ENCODE measurements at regions not wholly inside any gene's neighbourhood (a gene's known extent, or its start where the extent isn't known, plus 50 kb on each side); places are given as distances from the start of the nearest gene placed in this dataset.

DNA sequence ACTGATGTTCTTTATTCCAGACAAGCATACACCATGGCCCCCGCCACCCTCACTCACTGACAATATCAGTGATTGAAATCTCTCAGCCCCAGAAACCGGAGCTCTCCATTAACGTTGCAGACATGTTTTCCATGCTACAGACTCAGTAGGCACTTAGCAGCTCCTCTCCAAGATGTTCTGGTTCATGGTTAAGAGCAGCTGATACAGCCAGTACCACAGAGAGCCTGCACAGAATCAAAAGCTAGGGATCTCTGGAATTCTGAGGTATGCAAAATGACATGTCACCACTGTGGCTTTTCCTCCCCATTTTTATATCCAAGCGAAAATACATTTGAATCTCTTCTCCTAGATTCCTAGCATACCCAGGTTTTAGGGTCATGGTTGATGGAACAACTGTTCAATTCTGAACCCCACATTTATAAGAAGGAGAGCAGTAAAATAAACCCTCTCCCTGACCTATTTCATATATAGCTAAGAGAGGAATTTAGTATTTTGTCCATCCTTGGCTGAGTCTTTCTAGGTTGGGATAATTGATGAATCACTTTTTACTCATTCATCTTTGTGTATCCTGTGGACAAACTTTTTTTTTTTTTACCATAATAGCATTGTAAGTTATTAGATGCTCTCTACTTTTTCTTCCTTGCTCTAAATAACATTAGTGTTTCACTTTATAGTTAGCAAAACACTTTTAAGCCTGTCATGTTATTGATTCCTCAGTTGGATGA is 488.4 kb upstream of the PIK3C3 start:
- no peak for TF ChIP-seq JUND (IDR thresholded peaks at IDR 0.05; ENCODE audit: low read depth)
- DNase-seq (ENCODE audit: low read depth in 1 of 2, low spot score in 1 of 2) = no peak

DNA sequence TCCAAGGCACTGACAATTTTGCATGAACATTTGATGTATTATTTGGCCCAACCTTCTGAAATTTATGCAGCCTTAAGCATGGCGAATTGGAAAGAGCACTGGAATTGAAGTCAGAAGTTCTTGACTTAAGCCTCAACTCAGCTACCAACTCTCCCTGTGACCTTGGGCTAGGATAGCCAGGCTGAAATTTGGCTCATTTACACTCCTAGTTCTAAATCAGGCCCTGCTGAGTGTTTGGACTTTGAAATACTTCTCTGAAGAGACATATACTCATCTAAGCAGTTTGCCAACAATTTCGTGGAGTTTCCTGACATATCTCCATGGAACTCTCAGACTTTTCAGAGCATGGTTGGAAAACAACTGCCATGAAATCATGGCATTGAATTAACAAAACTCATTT is 489.6 kb upstream of the PIK3C3 start:
- TF ChIP-seq JUND (IDR thresholded peaks at IDR 0.05; ENCODE audit: low read depth) = no peak
- no peak for DNase-seq (ENCODE audit: low read depth in 1 of 2, low spot score in 1 of 2)
- in situ Hi-C loops (cut with HindIII; ENCODE audit: low pct_unique_long_range_greater_than_20kb, low sequenced_read_pairs) = no loop called here

More for the DNA sequence above, 488.4 kb upstream of the PIK3C3 start:
- in situ Hi-C loops (cut with HindIII; ENCODE audit: low pct_unique_long_range_greater_than_20kb, low sequenced_read_pairs) = no loop called here

DNA sequence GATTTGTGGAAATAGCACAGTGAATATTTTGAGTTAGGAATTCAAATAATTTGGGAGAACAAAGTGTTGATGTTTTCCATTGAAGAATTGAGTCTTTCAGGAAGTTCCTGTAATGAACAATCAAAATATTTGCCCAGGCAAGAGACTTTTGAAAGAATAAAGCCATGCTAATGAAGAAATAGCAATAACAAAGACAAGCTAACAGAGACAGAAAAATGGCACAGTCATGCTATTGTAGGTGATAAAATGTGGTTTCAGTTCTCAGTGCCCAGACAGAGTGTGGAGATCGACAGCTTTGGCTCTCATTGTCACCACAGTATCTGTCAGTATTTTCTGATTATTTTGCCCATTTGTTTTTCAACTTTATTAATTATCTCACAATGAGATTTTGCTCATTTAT is 490.8 kb upstream of the PIK3C3 start:
- no peak for TF ChIP-seq JUND (IDR thresholded peaks at IDR 0.05; ENCODE audit: low read depth)
- in situ Hi-C loops (cut with HindIII; ENCODE audit: low pct_unique_long_range_greater_than_20kb, low sequenced_read_pairs) = no loop called here
- DNase-seq (ENCODE audit: low read depth in 1 of 2, low spot score in 1 of 2) = no peak

DNA sequence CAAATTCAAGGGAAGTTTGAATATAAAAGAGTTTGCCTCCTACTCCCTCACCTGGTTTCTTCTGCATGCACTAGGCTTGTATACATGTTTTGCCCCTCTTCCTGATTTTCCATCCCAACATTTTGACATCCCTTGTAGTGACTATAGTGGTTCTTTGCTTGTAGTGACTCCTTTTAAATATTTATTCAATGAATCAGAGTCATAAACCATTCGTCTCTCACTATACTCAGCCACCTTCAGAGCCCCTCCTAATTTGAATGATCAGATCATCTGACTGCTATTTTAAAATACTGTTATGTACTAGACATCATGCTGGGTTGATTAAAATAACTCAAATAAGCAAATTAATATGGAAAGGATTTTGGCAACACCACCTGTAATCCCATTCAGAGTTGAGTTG is 492.1 kb upstream of the PIK3C3 start:
- in situ Hi-C loops (cut with HindIII; ENCODE audit: low pct_unique_long_range_greater_than_20kb, low sequenced_read_pairs) = no loop called here
- DNase-seq (ENCODE audit: low read depth in 1 of 2, low spot score in 1 of 2) = no peak
- TF ChIP-seq JUND (IDR thresholded peaks at IDR 0.05; ENCODE audit: low read depth) = no peak

DNA sequence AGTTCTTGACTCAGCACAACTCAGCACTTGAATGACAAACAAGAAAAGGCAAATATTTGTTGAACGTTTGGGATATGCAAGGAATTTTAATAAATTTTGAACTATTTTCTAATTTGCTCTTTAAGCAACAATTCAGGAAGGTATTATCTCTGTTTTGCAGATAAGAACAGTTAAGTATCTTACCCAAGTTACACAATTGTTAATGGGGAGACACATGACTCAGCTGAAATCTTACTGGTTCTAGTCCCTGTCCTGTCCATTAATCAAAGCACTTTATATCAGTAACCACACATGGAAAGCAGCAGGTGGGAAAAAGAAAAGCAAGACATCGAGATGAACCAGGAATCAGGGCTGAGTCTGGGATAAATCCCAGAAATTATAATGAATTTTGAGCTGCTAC is 493.9 kb upstream of the PIK3C3 start:
- TF ChIP-seq JUND (IDR thresholded peaks at IDR 0.05; ENCODE audit: low read depth) = no peak
- no peak for DNase-seq (ENCODE audit: low read depth in 1 of 2, low spot score in 1 of 2)
- in situ Hi-C loops (cut with HindIII; ENCODE audit: low pct_unique_long_range_greater_than_20kb, low sequenced_read_pairs) = no loop called here

DNA sequence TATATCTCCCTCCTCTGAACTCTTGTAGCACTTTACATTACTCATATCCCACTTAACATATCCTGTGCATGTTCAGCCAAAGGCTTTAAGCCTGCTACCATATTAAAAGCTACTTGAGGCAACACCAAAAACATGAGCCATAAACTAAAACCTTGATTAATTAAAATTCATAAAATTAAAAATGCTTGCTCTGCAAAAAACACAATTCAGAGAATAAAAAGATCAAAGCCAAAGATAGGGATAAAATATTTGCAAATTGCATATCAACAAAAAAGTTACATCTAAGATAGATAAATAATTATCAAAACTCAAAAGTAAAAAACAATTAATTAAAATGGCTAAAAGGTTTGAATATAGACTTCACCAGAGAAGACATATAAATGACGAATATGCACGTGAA is 495.4 kb upstream of the PIK3C3 start:
- in situ Hi-C loops (cut with HindIII; ENCODE audit: low pct_unique_long_range_greater_than_20kb, low sequenced_read_pairs) = no loop called here
- TF ChIP-seq JUND (IDR thresholded peaks at IDR 0.05; ENCODE audit: low read depth) = no peak
- DNase-seq (ENCODE audit: low read depth in 1 of 2, low spot score in 1 of 2) = no peak

DNA sequence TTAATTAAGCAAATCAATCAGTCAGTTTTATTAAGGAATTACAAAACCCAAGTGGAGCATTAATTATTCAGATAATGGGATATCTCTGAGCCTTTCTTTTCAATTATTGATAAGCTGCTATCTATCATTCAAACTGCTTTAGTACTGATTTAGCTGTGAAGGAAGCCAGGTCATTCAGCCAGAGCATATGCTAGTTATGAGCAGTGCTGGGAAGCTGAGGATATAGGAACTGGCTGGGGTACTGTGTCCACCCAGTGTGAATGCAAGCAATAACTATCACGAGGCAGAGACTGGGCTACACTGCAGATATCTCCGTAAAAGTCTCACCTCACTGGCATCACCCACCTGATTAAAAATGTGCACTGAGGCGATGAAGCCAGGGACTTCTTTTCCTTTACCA is 496.7 kb upstream of the PIK3C3 start:
- DNase-seq (ENCODE audit: low read depth in 1 of 2, low spot score in 1 of 2) = no peak
- in situ Hi-C loops (cut with HindIII; ENCODE audit: low pct_unique_long_range_greater_than_20kb, low sequenced_read_pairs) = no loop called here
- TF ChIP-seq JUND (IDR thresholded peaks at IDR 0.05; ENCODE audit: low read depth) = no peak

DNA sequence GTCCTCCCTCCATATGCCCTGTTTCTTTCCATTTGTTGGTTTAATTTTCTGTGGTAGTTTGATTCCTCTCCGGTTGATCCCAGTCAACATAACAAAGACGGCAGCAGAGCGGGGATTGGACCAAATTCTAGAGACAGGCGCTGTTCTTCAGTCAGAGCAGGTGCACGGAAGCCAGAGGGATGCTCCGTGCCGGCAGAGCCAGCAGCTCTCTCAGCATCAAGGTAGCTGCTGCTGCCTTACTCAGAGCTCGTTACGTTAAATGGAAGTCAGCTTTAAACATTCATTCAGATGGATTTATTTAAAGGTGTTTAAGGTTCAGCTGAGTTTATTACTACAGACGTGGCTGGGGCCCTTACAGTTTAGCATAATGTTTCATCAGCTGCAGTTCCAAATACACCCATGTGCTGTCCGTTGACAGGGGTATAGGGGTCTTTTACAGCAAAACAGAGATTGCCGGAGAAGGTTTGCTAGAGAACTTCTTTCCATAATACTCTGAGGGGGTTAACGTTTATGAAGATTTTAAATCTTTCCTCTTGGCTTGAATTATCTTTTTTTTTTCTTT is 497.2 kb upstream of the PIK3C3 start:
- no peak for TF ChIP-seq JUND (IDR thresholded peaks at IDR 0.05; ENCODE audit: low read depth)
- in situ Hi-C loops (cut with HindIII; ENCODE audit: low pct_unique_long_range_greater_than_20kb, low sequenced_read_pairs) = no loop called here
- no peak for DNase-seq (ENCODE audit: low read depth in 1 of 2, low spot score in 1 of 2)

DNA sequence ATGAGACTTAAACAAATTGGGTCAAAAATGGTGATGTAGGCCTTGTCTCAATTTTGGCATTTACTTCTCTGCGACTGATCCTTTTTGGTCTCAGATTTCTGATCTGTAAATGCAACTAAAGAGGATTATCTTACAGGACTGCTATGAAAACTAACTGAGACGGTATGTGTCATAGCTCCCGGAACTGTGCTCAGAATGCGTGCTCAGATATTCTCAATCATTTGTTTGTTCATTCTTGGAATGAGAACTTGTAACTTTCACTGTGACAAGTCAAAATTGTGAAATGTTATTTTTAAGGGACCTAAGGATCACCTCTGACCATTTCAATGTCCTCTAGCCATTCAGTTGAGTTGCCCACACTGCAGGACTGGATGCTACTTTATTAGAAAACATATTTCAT is 498.2 kb upstream of the PIK3C3 start:
- no peak for TF ChIP-seq JUND (IDR thresholded peaks at IDR 0.05; ENCODE audit: low read depth)
- in situ Hi-C loops (cut with HindIII; ENCODE audit: low pct_unique_long_range_greater_than_20kb, low sequenced_read_pairs) = no loop called here
- no peak for DNase-seq (ENCODE audit: low read depth in 1 of 2, low spot score in 1 of 2)

DNA sequence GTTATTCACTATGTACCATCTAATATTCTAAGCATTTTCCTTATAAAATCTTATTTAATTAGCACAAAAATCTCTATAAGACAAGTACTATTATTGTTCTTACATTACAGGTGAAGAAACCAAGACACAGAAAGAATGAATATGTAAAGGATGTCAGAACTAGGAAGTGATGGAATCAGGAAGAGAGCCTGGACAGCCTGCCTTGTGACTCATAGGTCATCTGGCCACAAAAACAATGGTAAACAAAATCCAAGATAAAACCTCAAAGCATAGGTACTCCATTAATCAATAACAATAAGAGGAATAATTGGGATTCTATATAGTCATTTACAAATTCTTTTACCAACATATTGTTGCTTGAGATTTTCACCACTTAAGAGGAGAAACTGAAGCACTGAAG is 505.4 kb upstream of the PIK3C3 start:
- no peak for DNase-seq (ENCODE audit: low read depth in 1 of 2, low spot score in 1 of 2)
- TF ChIP-seq JUND (IDR thresholded peaks at IDR 0.05; ENCODE audit: low read depth) = no peak
- in situ Hi-C loops (cut with HindIII; ENCODE audit: low pct_unique_long_range_greater_than_20kb, low sequenced_read_pairs) = no loop called here

DNA sequence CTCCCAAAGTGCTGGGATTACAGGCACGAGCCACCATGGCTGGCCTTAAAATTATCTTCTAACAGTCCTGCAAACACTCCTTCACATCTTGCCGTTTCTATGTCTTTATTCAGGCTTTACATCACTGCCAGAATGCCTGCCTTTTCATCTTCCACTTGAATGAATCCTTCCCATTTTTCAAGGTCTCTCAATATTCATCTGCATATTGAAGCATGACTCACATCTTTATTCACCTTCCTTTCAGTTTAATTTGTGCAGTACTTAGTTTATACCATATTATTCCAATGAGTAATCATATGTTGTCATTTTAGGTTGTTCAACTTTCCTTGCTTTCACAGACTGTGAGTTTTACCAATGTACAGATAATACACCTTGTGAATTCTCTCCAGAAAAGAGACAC is 510.1 kb upstream of the PIK3C3 start:
- DNase-seq (ENCODE audit: low read depth in 1 of 2, low spot score in 1 of 2) = no peak
- in situ Hi-C loops (cut with HindIII; ENCODE audit: low pct_unique_long_range_greater_than_20kb, low sequenced_read_pairs) = no loop called here
- no peak for TF ChIP-seq JUND (IDR thresholded peaks at IDR 0.05; ENCODE audit: low read depth)

DNA sequence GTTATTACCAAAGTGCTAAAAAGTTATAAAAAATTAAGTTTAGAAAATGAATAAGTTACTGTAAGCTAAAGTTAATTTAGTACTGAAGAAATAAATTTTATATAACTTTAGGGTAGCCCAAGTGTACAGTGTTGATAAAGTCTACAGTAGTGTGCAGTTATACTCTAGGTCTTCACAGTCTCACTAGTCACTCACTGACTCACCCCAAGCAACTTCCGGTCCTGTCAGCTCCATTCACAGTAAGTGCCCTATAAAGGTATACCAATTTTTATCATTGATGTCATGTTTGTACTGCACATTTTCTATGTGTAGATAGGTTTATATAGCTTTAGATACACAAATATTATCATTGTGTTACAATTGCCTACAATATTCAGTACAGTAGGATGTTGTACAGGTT is 518.3 kb upstream of the PIK3C3 start:
- in situ Hi-C loops (cut with HindIII; ENCODE audit: low pct_unique_long_range_greater_than_20kb, low sequenced_read_pairs) = no loop called here
- TF ChIP-seq JUND (IDR thresholded peaks at IDR 0.05; ENCODE audit: low read depth) = no peak
- DNase-seq (ENCODE audit: low read depth in 1 of 2, low spot score in 1 of 2) = no peak

DNA sequence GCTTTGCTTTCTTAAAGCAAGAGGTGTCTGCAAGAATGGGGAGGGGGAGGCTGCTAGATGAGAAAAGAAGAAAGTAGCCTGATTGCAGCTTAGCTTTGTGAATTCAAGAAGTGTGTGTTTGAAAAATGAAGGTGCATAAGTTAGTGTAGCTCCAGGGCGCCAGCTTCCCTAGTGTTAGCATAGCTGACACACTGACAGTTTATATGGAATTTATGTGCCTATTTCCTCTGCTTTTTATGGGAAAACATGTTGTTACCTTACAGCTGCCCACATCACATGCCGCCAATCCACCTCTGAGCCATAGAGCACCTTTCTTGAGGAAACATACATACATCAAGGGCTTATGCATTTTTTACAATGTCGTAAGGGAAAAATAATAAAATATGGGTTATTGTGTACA is 536.4 kb upstream of the PIK3C3 start:
- DNase-seq (ENCODE audit: low read depth in 1 of 2, low spot score in 1 of 2) = no peak
- in situ Hi-C loops (cut with HindIII; ENCODE audit: low pct_unique_long_range_greater_than_20kb, low sequenced_read_pairs) = no loop called here
- TF ChIP-seq JUND (IDR thresholded peaks at IDR 0.05; ENCODE audit: low read depth) = no peak

DNA sequence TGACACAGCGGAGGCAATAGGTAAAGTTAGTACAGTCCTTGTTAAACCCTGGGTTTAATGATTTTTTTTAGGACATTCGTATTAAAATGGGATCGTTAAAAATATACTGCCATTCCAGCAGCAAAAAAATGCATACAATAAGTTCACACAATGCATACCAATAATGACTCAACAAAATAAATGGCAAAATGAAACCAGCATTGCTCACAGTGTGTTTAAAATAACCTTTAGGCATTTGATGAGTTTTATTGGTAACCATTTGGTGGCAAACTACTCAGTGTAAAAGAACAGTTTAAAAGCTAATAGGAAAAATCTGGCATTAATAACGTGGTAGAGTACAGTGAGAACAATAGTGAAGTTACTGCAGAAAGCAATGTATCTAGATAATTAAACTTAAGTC is 539.0 kb upstream of the PIK3C3 start:
- in situ Hi-C loops (cut with HindIII; ENCODE audit: low pct_unique_long_range_greater_than_20kb, low sequenced_read_pairs) = no loop called here
- DNase-seq (ENCODE audit: low read depth in 1 of 2, low spot score in 1 of 2) = no peak
- no peak for TF ChIP-seq JUND (IDR thresholded peaks at IDR 0.05; ENCODE audit: low read depth)

All from T47D (cell line).